ENCODE measurements at regions not wholly inside any gene's neighbourhood (a gene's known extent, or its start where the extent isn't known, plus 50 kb on each side); places are given as distances from the start of the nearest gene placed in this dataset.

DNA sequence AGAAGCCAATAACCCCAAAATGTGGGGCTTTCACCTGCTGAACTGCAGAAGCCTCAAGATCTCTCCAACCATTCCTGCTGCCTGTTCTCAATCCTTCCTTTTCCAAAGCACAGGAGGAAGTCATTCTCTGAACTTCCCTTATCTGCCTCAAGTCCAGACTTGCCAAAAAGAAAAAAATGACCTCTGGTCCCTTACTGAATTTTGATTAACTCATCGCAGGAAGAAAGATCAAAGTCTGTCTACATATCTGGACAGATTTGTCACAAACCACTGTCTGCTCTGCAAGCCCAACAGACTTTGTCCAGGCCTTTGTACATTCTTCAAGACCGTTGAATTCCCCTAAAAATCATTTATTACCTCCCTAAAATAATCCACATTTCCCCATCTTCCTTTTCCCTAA, 126.5 kb upstream of the NBEA start:
- H3K4me1 ChIP-seq (ENCODE audit: control insufficient read depth in 2 of 2, insufficient read depth in 2 of 2, low read length in 1 of 2): no peaks in the 10 kb centered on the region
- H3K4me3 ChIP-seq (ENCODE audit: low read depth in 1 of 2, low read length in 2 of 2): no peak overlapping the region
- H3K9me3 ChIP-seq (ENCODE audit: control insufficient read depth in 2 of 2, insufficient read depth in 1 of 2, low read depth in 1 of 2, low read length in 1 of 2): no peaks in the 10 kb centered on the region
- no peak overlapping the region for H3K27ac ChIP-seq (ENCODE audit: low read depth in 2 of 2, low read length in 1 of 2)
- H3K27me3 ChIP-seq (ENCODE audit: control insufficient read depth in 1 of 2, insufficient read depth in 2 of 2, low read length in 2 of 2): no peaks in the 10 kb centered on the region
- 56 to 70% methylated on average over 2 of the region's 2 CpGs for WGBS, 2 donors
- no peaks in the 10 kb centered on the region for H3K36me3 ChIP-seq (ENCODE audit: control insufficient read depth in 2 of 2, insufficient read depth in 2 of 2, low read length in 1 of 2)

DNA sequence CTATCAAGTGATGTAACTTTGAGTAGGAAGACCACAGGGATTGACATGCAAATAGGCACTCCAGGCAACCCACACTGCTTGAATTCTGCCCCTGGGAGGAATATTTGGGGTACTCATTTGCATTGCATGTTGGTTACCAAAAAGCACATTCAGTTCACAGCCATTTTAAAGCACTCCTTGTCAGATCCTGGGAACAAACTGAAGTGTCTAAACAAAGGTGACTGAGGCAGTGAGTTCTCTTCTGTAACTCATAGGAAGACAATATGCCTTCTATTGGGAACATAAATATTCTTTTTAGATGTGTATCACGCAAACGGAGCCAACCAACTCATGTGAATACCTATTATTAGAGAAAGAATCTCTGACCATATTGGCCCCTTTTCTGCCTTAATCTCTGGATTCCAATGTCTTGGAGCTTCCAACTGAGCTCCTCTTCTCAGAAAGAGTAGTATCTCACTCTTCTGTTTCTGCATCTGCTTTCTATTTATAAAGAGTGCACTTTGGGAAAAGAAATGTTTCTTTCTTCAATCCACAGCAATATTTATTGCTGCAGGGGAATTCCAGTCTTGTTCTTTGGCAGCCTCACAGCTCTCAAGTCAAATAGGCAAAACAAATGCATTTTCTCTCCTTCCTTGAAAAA, 125.7 kb upstream of the NBEA start:
- Histone ChIP-seq H3K27ac (ENCODE audit: low read depth in 2 of 2, low read length in 1 of 2) (no peak overlapping the region), H3K9me3 (ENCODE audit: control insufficient read depth in 2 of 2, insufficient read depth in 1 of 2, low read depth in 1 of 2, low read length in 1 of 2) (no peaks in the 10 kb centered on the region)
- 37 to 46% methylated on average over 2 of the region's 2 CpGs for WGBS, 2 donors

GRCh38 chr13:34816908-34817665, 125.0 kb upstream of the NBEA start:
- Histone ChIP-seq H3K4me1 (ENCODE audit: control insufficient read depth in 2 of 2, insufficient read depth in 2 of 2, low read length in 1 of 2) (no peaks in the 10 kb centered on the region), H3K9me3 (ENCODE audit: control insufficient read depth in 2 of 2, insufficient read depth in 1 of 2, low read depth in 1 of 2, low read length in 1 of 2) (no peaks in the 10 kb centered on the region), H3K27me3 (ENCODE audit: control insufficient read depth in 1 of 2, insufficient read depth in 2 of 2, low read length in 2 of 2) (no peaks in the 10 kb centered on the region), H3K4me3 (ENCODE audit: low read depth in 1 of 2, low read length in 2 of 2) (no peak overlapping the region), H3K27ac (ENCODE audit: low read depth in 2 of 2, low read length in 1 of 2) (no peak overlapping the region), H3K36me3 (ENCODE audit: control insufficient read depth in 2 of 2, insufficient read depth in 2 of 2, low read length in 1 of 2) (no peaks in the 10 kb centered on the region)
- WGBS, 2 donors: 52% methylated on average over 6 of the region's 6 CpGs

More for the DNA sequence above, 125.7 kb upstream of the NBEA start:
- no peaks in the 10 kb centered on the region for H3K4me1 ChIP-seq (ENCODE audit: control insufficient read depth in 2 of 2, insufficient read depth in 2 of 2, low read length in 1 of 2)
- no peak overlapping the region for H3K4me3 ChIP-seq (ENCODE audit: low read depth in 1 of 2, low read length in 2 of 2)
- no peaks in the 10 kb centered on the region for H3K27me3 ChIP-seq (ENCODE audit: control insufficient read depth in 1 of 2, insufficient read depth in 2 of 2, low read length in 2 of 2)
- H3K36me3 ChIP-seq (ENCODE audit: control insufficient read depth in 2 of 2, insufficient read depth in 2 of 2, low read length in 1 of 2): no peaks in the 10 kb centered on the region

GRCh38 chr13:34822650-34823049, 119.4 kb upstream of the NBEA start:
- Histone ChIP-seq H3K27ac (ENCODE audit: low read depth in 2 of 2, low read length in 1 of 2) (no peak overlapping the region), H3K4me1 (ENCODE audit: control insufficient read depth in 2 of 2, insufficient read depth in 2 of 2, low read length in 1 of 2) (no peaks in the 10 kb centered on the region), H3K9me3 (ENCODE audit: control insufficient read depth in 2 of 2, insufficient read depth in 1 of 2, low read depth in 1 of 2, low read length in 1 of 2) (no peaks in the 10 kb centered on the region), H3K36me3 (ENCODE audit: control insufficient read depth in 2 of 2, insufficient read depth in 2 of 2, low read length in 1 of 2) (no peaks in the 10 kb centered on the region), H3K27me3 (ENCODE audit: control insufficient read depth in 1 of 2, insufficient read depth in 2 of 2, low read length in 2 of 2) (no peaks in the 10 kb centered on the region), H3K4me3 (ENCODE audit: low read depth in 1 of 2, low read length in 2 of 2) (no peak overlapping the region)
- 73 to 89% methylated on average over 1 of the region's 1 CpG for WGBS, 2 donors

DNA sequence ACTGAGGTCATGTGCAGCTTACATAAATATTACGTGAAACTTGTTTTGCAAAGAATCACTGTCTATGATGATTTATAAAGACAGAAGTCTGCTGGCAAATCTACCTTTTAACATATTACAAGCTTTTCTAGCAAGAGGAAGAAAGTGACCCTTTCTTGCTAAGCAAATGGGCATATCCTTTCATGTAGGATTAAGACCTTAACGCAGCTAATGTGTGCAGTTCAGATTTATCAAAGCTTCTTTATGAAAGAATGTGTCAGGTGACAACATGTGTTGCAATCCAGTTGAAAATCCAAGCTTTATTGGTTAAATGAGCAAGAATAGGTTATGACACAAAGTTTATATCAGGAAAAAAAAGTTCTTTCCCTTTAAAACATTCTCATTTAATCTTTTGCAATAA, 115.6 kb upstream of the NBEA start:
- H3K9me3 ChIP-seq (ENCODE audit: control insufficient read depth in 2 of 2, insufficient read depth in 1 of 2, low read depth in 1 of 2, low read length in 1 of 2): no peaks in the 10 kb centered on the region
- no peak overlapping the region for H3K27ac ChIP-seq (ENCODE audit: low read depth in 2 of 2, low read length in 1 of 2)
- H3K4me3 ChIP-seq (ENCODE audit: low read depth in 1 of 2, low read length in 2 of 2): no peak overlapping the region
- no peaks in the 10 kb centered on the region for H3K4me1 ChIP-seq (ENCODE audit: control insufficient read depth in 2 of 2, insufficient read depth in 2 of 2, low read length in 1 of 2)
- H3K27me3 ChIP-seq (ENCODE audit: control insufficient read depth in 1 of 2, insufficient read depth in 2 of 2, low read length in 2 of 2): no peaks in the 10 kb centered on the region
- 38 to 50% methylated on average over 2 of the region's 2 CpGs for WGBS, 2 donors
- no peaks in the 10 kb centered on the region for H3K36me3 ChIP-seq (ENCODE audit: control insufficient read depth in 2 of 2, insufficient read depth in 2 of 2, low read length in 1 of 2)

DNA sequence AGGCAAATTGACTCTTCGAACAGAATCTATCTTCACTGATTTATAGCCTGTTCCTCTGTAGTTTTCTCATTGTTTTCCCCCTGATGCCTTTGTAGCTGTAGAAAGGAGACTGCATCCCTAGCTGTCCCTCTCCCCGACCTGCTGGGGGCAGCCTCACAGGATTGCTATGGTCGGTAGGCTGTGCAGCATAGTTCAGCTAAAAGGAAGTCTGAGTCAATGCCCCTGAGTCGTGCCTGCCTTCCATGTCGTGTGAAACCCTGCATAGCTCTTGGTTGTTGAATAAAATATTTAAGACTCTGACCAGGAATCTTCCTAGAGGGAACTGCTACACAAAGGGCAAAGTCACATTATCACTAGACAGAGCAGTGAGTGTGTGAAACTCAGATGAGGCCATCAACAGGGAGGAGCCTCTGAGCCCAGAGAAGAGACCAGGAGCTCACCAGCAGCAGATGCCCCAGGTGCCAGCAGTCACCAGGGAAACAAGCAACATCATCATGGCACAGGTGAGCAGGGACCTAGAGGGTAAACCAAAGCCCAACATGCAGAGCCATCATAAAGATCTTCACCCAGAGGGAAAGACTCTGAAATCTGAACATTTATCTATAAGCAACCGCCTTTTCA, 108.4 kb upstream of the NBEA start:
- Histone ChIP-seq H3K27me3 (ENCODE audit: control insufficient read depth in 1 of 2, insufficient read depth in 2 of 2, low read length in 2 of 2) (no peaks in the 10 kb centered on the region), H3K36me3 (ENCODE audit: control insufficient read depth in 2 of 2, insufficient read depth in 2 of 2, low read length in 1 of 2) (no peaks in the 10 kb centered on the region), H3K27ac (ENCODE audit: low read depth in 2 of 2, low read length in 1 of 2) (no peak overlapping the region), H3K9me3 (ENCODE audit: control insufficient read depth in 2 of 2, insufficient read depth in 1 of 2, low read depth in 1 of 2, low read length in 1 of 2) (no peaks in the 10 kb centered on the region), H3K4me1 (ENCODE audit: control insufficient read depth in 2 of 2, insufficient read depth in 2 of 2, low read length in 1 of 2) (no peaks in the 10 kb centered on the region), H3K4me3 (ENCODE audit: low read depth in 1 of 2, low read length in 2 of 2) (no peak overlapping the region)
- 29 to 30% methylated on average over 6 of the region's 6 CpGs for WGBS, 2 donors

GRCh38 chr13:34842466-34842865, 99.6 kb upstream of the NBEA start:
- Histone ChIP-seq H3K4me1 (ENCODE audit: control insufficient read depth in 2 of 2, insufficient read depth in 2 of 2, low read length in 1 of 2) (no peaks in the 10 kb centered on the region), H3K36me3 (ENCODE audit: control insufficient read depth in 2 of 2, insufficient read depth in 2 of 2, low read length in 1 of 2) (no peaks in the 10 kb centered on the region), H3K9me3 (ENCODE audit: control insufficient read depth in 2 of 2, insufficient read depth in 1 of 2, low read depth in 1 of 2, low read length in 1 of 2) (no peaks in the 10 kb centered on the region), H3K27ac (ENCODE audit: low read depth in 2 of 2, low read length in 1 of 2) (no peak overlapping the region), H3K27me3 (ENCODE audit: control insufficient read depth in 1 of 2, insufficient read depth in 2 of 2, low read length in 2 of 2) (no peaks in the 10 kb centered on the region), H3K4me3 (ENCODE audit: low read depth in 1 of 2, low read length in 2 of 2) (no peak overlapping the region)
- 74 to 78% methylated on average over 3 of the region's 3 CpGs for WGBS, 2 donors

DNA sequence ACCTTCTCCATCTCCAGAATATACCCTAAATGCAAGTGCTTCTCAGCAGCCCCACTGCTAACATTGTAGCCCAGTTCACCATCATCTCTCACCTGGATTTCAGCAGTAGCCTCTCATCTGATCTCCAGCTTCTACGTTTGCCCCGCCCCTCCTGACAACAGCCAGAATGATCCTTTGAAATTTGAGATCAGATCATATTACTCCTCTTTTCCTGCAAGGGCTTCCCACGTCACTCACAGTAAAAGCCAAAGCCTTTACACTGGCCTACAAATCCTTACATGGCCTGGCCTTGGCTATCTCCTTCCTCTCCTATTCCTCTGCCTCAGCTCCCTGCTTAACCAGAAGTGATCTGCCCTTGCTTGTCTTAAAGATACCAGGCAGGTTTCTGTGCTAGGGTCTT, 94.3 kb upstream of the NBEA start:
- Histone ChIP-seq H3K27ac (ENCODE audit: low read depth in 2 of 2, low read length in 1 of 2) (no peak overlapping the region), H3K36me3 (ENCODE audit: control insufficient read depth in 2 of 2, insufficient read depth in 2 of 2, low read length in 1 of 2) (no peaks in the 10 kb centered on the region), H3K4me1 (ENCODE audit: control insufficient read depth in 2 of 2, insufficient read depth in 2 of 2, low read length in 1 of 2) (no peaks in the 10 kb centered on the region), H3K27me3 (ENCODE audit: control insufficient read depth in 1 of 2, insufficient read depth in 2 of 2, low read length in 2 of 2) (no peaks in the 10 kb centered on the region), H3K9me3 (ENCODE audit: control insufficient read depth in 2 of 2, insufficient read depth in 1 of 2, low read depth in 1 of 2, low read length in 1 of 2) (no peaks in the 10 kb centered on the region), H3K4me3 (ENCODE audit: low read depth in 1 of 2, low read length in 2 of 2) (no peak overlapping the region)
- WGBS, 2 donors: 52 to 57% methylated on average over 3 of the region's 3 CpGs

- H3K4me1 ChIP-seq (ENCODE audit: control insufficient read depth in 2 of 2, insufficient read depth in 2 of 2, low read length in 1 of 2): no peaks in the 10 kb centered on the region
- H3K27me3 ChIP-seq (ENCODE audit: control insufficient read depth in 1 of 2, insufficient read depth in 2 of 2, low read length in 2 of 2): no peaks in the 10 kb centered on the region
- H3K9me3 ChIP-seq (ENCODE audit: control insufficient read depth in 2 of 2, insufficient read depth in 1 of 2, low read depth in 1 of 2, low read length in 1 of 2): no peaks in the 10 kb centered on the region
- no peaks in the 10 kb centered on the region for H3K36me3 ChIP-seq (ENCODE audit: control insufficient read depth in 2 of 2, insufficient read depth in 2 of 2, low read length in 1 of 2)
- no peak overlapping the region for H3K27ac ChIP-seq (ENCODE audit: low read depth in 2 of 2, low read length in 1 of 2)
- H3K4me3 ChIP-seq (ENCODE audit: low read depth in 1 of 2, low read length in 2 of 2): no peak overlapping the region
Measured at GRCh38 chr13:34849406-34849805, 92.7 kb upstream of the NBEA start.

- Histone ChIP-seq H3K4me1 (ENCODE audit: control insufficient read depth in 2 of 2, insufficient read depth in 2 of 2, low read length in 1 of 2) (no peaks in the 10 kb centered on the region), H3K9me3 (ENCODE audit: control insufficient read depth in 2 of 2, insufficient read depth in 1 of 2, low read depth in 1 of 2, low read length in 1 of 2) (no peaks in the 10 kb centered on the region), H3K27me3 (ENCODE audit: control insufficient read depth in 1 of 2, insufficient read depth in 2 of 2, low read length in 2 of 2) (no peaks in the 10 kb centered on the region), H3K4me3 (ENCODE audit: low read depth in 1 of 2, low read length in 2 of 2) (no peak overlapping the region), H3K36me3 (ENCODE audit: control insufficient read depth in 2 of 2, insufficient read depth in 2 of 2, low read length in 1 of 2) (no peaks in the 10 kb centered on the region), H3K27ac (ENCODE audit: low read depth in 2 of 2, low read length in 1 of 2) (no peak overlapping the region)
- 71 to 73% methylated on average over 4 of the region's 4 CpGs for WGBS, 2 donors
Measured at GRCh38 chr13:34853161-34853560, 88.9 kb upstream of the NBEA start.
